ACC112 (cell line): ENCODE measurements at regions not wholly inside any gene's neighbourhood (a gene's known extent, or its start where the extent isn't known, plus 50 kb on each side); places are given as distances from the start of the nearest gene placed in this dataset.

Experiments
- H2AFZ ChIP-seq: fragments of 200-600 bp; sonication (generic); one replicate; pipeline ENCODE4 v1.6.0; 2017; ENCODE audit warnings: antibody characterized with exemption, low read length; ENCODE audit not compliant: unreplicated experiment
- H3K27ac ChIP-seq: fragments of 200-600 bp; sonication (generic); 2 replicates; pipeline ENCODE4 v1.5.1; 2014; ENCODE audit warnings: low read depth, mild to moderate bottlenecking, antibody characterized with exemption, low read length, moderate library complexity
- H3K27me3 ChIP-seq: fragments of 200-600 bp; sonication (generic); 2 replicates; pipeline ENCODE4 v1.6.1; 2014; ENCODE audit warnings: mild to moderate bottlenecking, antibody characterized with exemption, low read length, moderate library complexity, mixed read lengths; ENCODE audit not compliant: insufficient read depth
- H3K36me3 ChIP-seq: fragments of 200-600 bp; sonication (generic); 2 replicates; pipeline ENCODE4 v1.6.1; 2016; ENCODE audit warnings: mild to moderate bottlenecking, antibody characterized with exemption, low read length, moderate library complexity, mixed read lengths; ENCODE audit not compliant: insufficient read depth
- H3K4me1 ChIP-seq: fragments of 200-600 bp; sonication (generic); one replicate; pipeline ENCODE4 v1.6.1; 2016; ENCODE audit warnings: low read length, mixed read lengths; ENCODE audit not compliant: insufficient read depth, unreplicated experiment, control insufficient read depth
- H3K4me3 ChIP-seq: fragments of 200-600 bp; sonication (generic); 2 replicates; pipeline ENCODE4 v1.5.1; 2014; ENCODE audit warnings: mild to moderate bottlenecking, low read depth, low read length
- H3K79me2 ChIP-seq: fragments of 200-600 bp; sonication (generic); one replicate; pipeline ENCODE4 v1.6.0; 2016; ENCODE audit warnings: low read length; ENCODE audit not compliant: control insufficient read depth, unreplicated experiment, insufficient read depth

- H3K79me2 ChIP-seq = no peaks in the 10 kb centered on the region
- no peaks in the 10 kb centered on the region for H3K36me3 ChIP-seq
- H3K4me1 ChIP-seq = peaks cover 5% of the 10 kb centered on the region
- H3K4me3 ChIP-seq = no peak overlapping the region
- no peak overlapping the region for H2AFZ ChIP-seq
- no peaks in the 10 kb centered on the region for H3K27me3 ChIP-seq
- no peak overlapping the region for H3K27ac ChIP-seq
Observed at GRCh38 chrX:78543281-78543680, 115.8 kb downstream of the RTL3 start.

DNA sequence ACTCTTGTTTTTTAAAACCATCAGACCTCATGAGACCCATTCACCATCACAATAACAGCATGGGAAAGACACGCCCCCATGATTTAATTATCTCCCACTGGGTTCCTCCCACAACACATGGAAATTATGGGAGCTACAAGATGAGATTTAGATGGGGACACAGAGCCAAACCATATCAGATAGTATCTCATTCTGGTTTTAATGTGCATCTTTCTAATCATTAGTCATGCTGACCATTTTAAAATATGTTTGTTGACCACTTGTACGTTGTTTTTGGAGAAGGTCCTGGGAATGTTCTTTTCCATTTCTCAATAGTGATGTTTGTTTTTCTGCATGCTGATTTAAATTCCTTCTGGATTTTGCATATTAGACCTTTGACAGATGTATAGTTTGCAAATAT is 119.0 kb downstream of the RTL3 start:
- no peaks in the 10 kb centered on the region for H3K79me2 ChIP-seq
- no peaks in the 10 kb centered on the region for H3K36me3 ChIP-seq
- H3K27ac ChIP-seq = no peak overlapping the region
- H2AFZ ChIP-seq = no peak overlapping the region
- H3K27me3 ChIP-seq = no peaks in the 10 kb centered on the region
- H3K4me3 ChIP-seq = no peak overlapping the region
- H3K4me1 ChIP-seq = no peaks in the 10 kb centered on the region

DNA sequence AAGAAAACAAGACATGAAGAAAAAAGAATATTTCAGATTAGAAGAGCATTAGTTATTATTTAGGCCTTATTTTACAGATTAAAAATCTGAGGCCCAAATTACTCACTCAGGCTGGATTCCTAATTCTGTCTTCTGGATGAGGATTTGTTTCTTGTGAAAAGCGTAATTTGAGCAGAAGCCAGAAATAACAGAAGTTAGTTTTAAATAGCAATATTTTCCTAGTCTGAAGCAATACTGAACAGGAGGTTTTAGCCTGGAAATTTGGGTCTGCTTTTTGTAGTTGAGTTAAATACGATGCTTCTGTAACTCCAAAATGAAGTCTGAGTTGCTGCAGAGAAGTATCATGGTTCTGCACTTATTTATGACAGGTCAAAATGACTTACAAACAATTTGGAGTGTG is 124.9 kb downstream of the RTL3 start:
- Histone ChIP-seq H3K27ac (no peak overlapping the region), H3K36me3 (no peaks in the 10 kb centered on the region), H2AFZ (no peak overlapping the region), H3K79me2 (no peaks in the 10 kb centered on the region), H3K4me3 (no peak overlapping the region), H3K27me3 (no peaks in the 10 kb centered on the region), H3K4me1 (no peaks in the 10 kb centered on the region)

DNA sequence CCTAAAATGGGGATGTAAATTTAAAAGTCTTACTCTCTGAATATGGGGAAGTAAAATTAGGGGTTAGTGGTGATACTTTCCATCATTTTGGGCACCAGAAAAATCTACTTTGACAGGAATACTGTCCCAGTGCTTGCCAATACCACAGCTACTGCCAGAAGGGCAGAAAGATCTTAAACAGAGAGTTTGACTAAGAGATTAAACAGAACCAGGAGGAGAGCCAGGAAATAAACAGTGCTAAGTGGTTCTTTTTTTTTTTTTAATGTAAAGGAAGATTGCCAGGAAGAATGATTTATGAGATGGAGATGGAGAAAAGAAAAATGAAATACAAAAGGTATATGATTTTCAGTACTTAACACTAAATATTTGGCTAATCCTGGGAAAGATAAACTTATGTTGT is 126.8 kb downstream of the RTL3 start:
- H3K27me3 ChIP-seq = no peaks in the 10 kb centered on the region
- no peak overlapping the region for H2AFZ ChIP-seq
- H3K27ac ChIP-seq = no peak overlapping the region
- no peaks in the 10 kb centered on the region for H3K79me2 ChIP-seq
- H3K4me1 ChIP-seq = peaks cover 5% of the 10 kb centered on the region
- no peaks in the 10 kb centered on the region for H3K36me3 ChIP-seq
- no peak overlapping the region for H3K4me3 ChIP-seq

DNA sequence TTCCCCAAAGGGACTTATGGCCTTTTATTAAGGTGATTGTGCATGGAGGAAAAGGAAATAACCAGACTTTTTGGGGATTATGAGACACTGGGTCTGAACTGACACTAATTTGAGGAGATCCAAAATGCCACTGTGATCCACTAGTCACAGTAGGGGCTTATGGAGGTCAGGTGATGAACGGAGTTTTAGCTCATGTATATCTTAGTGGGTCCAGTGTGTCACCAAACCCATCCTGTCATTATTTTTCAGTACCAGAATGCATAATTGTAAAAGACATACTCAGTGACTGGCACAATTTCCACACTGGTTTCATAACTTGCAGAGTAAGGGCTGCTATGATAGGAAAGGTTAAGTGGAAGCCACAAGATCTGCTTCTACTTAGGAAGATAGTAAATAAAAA is 131.3 kb downstream of the RTL3 start:
- H3K4me3 ChIP-seq = no peak overlapping the region
- H3K36me3 ChIP-seq = no peaks in the 10 kb centered on the region
- H3K4me1 ChIP-seq = peaks cover 9% of the 10 kb centered on the region
- H2AFZ ChIP-seq = no peak overlapping the region
- peak overlapping the region; percentile 64 for H3K27ac ChIP-seq
- no peaks in the 10 kb centered on the region for H3K79me2 ChIP-seq
- no peaks in the 10 kb centered on the region for H3K27me3 ChIP-seq

DNA sequence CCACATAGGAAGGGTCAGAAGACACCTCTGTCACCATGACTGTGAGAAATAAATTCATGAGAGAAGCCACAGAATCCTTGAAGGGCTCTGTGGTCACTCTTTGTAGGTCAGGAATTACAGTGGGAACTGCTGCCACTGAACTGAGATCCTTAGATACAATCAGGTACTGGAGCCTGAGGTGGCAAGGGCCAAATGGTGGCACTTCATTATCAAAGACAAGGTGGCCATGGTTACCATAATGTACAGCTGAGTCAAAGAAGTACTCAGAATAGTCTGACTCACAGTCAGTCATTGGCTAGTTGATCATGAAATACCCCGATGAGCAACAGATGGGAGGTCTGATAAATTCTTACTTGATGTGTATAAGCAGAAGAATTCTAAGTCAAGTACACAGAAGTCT is 131.9 kb downstream of the RTL3 start:
- H3K4me1 ChIP-seq = peaks cover 9% of the 10 kb centered on the region
- H2AFZ ChIP-seq = no peak overlapping the region
- H3K27me3 ChIP-seq = no peaks in the 10 kb centered on the region
- H3K4me3 ChIP-seq = no peak overlapping the region
- no peaks in the 10 kb centered on the region for H3K36me3 ChIP-seq
- peak overlapping the region; percentile 64; the same call in 1 of the 2 replicates for H3K27ac ChIP-seq
- H3K79me2 ChIP-seq = no peaks in the 10 kb centered on the region

GRCh38 chrX:78522601-78523000 is 136.5 kb downstream of the RTL3 start:
- Histone ChIP-seq H3K4me3 (no peak overlapping the region), H2AFZ (no peak overlapping the region), H3K79me2 (no peaks in the 10 kb centered on the region), H3K4me1 (peaks cover 5% of the 10 kb centered on the region), H3K27ac (no peak overlapping the region), H3K36me3 (no peaks in the 10 kb centered on the region), H3K27me3 (no peaks in the 10 kb centered on the region)

- Histone ChIP-seq H3K79me2 (no peaks in the 10 kb centered on the region), H3K27ac (no peak overlapping the region), H2AFZ (no peak overlapping the region), H3K4me1 (peaks cover 6% of the 10 kb centered on the region), H3K36me3 (no peaks in the 10 kb centered on the region), H3K27me3 (no peaks in the 10 kb centered on the region), H3K4me3 (no peak overlapping the region)
Observed at GRCh38 chrX:78517124-78517523, 142.0 kb downstream of the RTL3 start.

- H2AFZ ChIP-seq = no peak overlapping the region
- no peaks in the 10 kb centered on the region for H3K27me3 ChIP-seq
- H3K4me1 ChIP-seq = peaks cover 6% of the 10 kb centered on the region
- no peak overlapping the region for H3K4me3 ChIP-seq
- H3K36me3 ChIP-seq = no peaks in the 10 kb centered on the region
- no peak overlapping the region for H3K27ac ChIP-seq
- H3K79me2 ChIP-seq = no peaks in the 10 kb centered on the region
Observed at GRCh38 chrX:78514852-78515251, 144.3 kb downstream of the RTL3 start.

DNA sequence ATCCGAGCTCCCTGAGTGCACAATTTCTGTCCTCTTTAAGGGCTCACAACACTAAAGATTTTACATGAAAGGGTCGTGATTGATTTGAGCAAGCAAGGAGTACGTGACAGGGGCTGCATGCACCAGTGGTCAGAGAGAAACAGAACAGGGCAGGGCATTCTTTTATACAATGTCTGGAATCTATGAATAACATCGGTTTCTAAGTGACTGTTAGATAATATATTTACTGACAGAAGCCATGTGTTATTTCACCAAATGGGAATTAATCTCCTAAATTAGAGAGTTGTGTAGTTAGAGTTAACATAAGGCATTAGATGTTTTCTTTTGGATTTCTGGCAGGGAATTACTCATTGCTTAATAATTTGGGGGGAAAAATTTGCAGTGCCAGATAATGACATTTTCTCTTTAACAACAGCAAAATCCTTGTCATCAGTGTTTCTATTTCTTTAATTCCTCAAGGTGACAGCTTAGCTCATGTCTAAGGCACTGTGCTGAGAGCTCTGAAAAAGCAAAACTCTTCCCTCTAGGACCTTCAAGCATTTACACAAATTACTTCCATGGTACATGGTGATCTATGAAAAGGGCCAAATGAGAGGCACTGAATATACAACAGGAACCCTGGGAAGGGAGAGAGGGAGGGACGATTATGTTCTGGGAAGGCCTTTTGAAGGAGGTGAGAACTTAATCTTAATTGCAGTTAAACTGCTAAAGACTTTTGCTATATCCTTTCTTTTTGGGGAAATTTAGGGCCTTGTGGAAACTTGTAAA is 145.0 kb downstream of the RTL3 start:
- Histone ChIP-seq H2AFZ (no peak overlapping the region), H3K27me3 (no peaks in the 10 kb centered on the region), H3K36me3 (no peaks in the 10 kb centered on the region), H3K27ac (no peak overlapping the region), H3K79me2 (no peaks in the 10 kb centered on the region), H3K4me1 (peaks cover 6% of the 10 kb centered on the region), H3K4me3 (no peak overlapping the region)

DNA sequence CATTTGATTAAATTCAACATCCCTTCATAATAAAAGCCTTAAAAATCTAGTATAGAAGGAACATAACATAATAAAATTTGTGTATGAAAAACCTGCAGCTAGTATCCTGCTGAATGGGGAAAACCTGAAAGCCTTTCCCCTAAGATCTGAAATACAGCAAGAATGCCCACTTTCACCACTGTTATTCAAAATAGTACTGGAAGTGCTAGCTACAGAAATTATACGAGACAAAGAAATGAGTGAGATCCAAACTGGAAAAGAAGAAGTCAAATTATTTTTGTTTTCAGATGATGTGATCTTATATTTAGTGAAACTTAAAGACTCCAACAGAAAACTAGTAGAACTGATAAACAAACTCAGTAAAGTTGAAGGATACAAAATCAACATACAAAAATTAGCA is 152.9 kb downstream of the RTL3 start:
- Histone ChIP-seq H3K4me3 (no peak overlapping the region), H3K27ac (no peak overlapping the region), H3K4me1 (no peaks in the 10 kb centered on the region), H3K36me3 (no peaks in the 10 kb centered on the region), H3K79me2 (no peaks in the 10 kb centered on the region), H2AFZ (no peak overlapping the region), H3K27me3 (no peaks in the 10 kb centered on the region)
